ENCODE measurements at regions not wholly inside any gene's neighbourhood (a gene's known extent, or its start where the extent isn't known, plus 50 kb on each side); places are given as distances from the start of the nearest gene placed in this dataset.

- TF ChIP-seq EP300 (IDR thresholded peaks at IDR 0.05) (no peak), CTCF (IDR thresholded peaks at IDR 0.05) (no peak)
Measured at GRCh38 chr13:85148009-85148408, 651.2 kb downstream of the SLITRK6 start.
